ENCODE measurements at regions not wholly inside any gene's neighbourhood (a gene's known extent, or its start where the extent isn't known, plus 50 kb on each side); places are given as distances from the start of the nearest gene placed in this dataset.

DNA sequence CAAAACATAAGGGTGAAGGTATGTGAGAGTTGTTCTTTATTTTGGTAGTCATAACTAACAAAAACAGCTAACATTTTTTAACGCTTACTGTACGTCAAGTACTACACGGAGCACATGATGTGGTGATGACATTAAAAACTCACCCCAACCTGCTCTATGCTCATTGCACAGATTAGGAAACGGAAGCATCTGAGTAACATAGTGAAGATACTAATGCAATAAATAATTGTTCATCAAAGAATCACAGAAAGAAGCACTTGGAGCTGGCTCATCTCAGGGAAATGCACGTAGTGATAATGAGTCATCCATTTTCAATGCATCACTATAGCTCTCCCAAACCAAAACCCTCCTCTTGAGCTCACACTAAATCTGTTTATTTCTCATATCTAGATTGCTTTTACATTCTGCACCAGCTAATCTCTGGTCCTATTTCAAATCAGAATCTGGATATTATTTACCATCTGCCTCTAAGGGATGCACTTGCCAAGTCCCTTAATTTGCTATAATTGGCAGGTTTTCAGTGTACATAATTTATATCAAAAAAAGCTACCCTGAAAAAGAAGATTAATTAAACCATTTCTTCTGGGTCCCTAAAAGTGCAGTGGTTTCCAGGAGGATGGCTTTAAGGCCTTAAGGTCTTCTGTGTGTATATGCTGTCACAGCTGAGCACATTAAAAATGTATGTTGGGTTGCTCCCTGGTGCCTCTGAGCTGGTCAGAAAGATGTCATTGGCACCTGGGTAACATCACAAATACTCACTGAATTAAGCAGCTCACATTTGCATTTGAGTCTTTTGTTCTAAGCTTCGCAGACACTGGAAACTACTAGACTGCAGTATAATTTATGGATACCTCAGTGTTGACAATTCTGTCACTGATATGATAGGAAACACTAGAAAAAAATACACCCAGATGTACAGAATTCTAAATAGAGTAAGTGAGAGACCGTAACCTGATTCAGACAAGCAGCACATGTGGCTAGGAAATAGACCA, 677.4 kb upstream of the CITED2 start:
- 0 out of 2 replicates have a peak, but pooled peaks cover 3% of the 10 kb centered on the region for H3K9me3 ChIP-seq (replicated peaks)
- H3K4me3 ChIP-seq = no peak overlapping the region
- DNase-seq = no peak
- H3K27ac ChIP-seq = no peak overlapping the region
- no peaks in the 10 kb centered on the region; the same call in 1 of the 2 replicates for H3K4me1 ChIP-seq
- no peaks in the 10 kb centered on the region for H3K27me3 ChIP-seq
- no peaks in the 10 kb centered on the region; the same call in 1 of the 2 replicates for H3K36me3 ChIP-seq

GRCh38 chr6:140050101-140050995, 675.9 kb upstream of the CITED2 start:
- H3K36me3 ChIP-seq = no peaks in the 10 kb centered on the region; the same call in 1 of the 2 replicates
- no peak overlapping the region for H3K4me3 ChIP-seq
- H3K27ac ChIP-seq = no peak overlapping the region
- no peaks in the 10 kb centered on the region for H3K27me3 ChIP-seq
- DNase-seq = no peak
- H3K4me1 ChIP-seq = peaks cover 2% of the 10 kb centered on the region; the same call in 1 of the 2 replicates
- 0 out of 2 replicates have a peak, but pooled peaks cover 3% of the 10 kb centered on the region for H3K9me3 ChIP-seq (replicated peaks)

DNA sequence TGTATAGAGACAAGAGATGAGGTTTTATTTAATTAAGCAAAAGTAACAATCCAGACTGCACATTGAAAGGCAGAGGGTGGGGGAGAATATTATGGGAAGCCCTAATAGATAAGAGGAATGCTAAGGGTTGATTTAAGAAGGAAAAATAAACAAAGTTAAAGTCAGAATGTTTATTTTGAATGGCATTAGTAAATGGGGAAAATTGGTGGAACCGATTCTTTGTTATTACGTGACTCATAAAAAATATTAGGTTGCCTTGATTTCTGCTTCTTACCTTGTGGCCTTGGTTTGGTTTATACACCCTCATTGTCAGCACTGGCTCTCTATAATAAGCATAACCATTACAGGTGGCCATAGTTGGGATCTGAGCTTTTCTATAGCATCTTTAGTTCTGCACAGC, 674.8 kb upstream of the CITED2 start:
- H3K27me3 ChIP-seq = no peaks in the 10 kb centered on the region
- 0 out of 2 replicates have a peak, but pooled peaks cover 3% of the 10 kb centered on the region for H3K9me3 ChIP-seq (replicated peaks)
- no peaks in the 10 kb centered on the region; the same call in 1 of the 2 replicates for H3K36me3 ChIP-seq
- H3K4me1 ChIP-seq = peaks cover 8% of the 10 kb centered on the region
- DNase-seq = peak in 1 of 2 experiments; percentile 32
- H3K4me3 ChIP-seq = no peak overlapping the region
- H3K27ac ChIP-seq = no peak overlapping the region

DNA sequence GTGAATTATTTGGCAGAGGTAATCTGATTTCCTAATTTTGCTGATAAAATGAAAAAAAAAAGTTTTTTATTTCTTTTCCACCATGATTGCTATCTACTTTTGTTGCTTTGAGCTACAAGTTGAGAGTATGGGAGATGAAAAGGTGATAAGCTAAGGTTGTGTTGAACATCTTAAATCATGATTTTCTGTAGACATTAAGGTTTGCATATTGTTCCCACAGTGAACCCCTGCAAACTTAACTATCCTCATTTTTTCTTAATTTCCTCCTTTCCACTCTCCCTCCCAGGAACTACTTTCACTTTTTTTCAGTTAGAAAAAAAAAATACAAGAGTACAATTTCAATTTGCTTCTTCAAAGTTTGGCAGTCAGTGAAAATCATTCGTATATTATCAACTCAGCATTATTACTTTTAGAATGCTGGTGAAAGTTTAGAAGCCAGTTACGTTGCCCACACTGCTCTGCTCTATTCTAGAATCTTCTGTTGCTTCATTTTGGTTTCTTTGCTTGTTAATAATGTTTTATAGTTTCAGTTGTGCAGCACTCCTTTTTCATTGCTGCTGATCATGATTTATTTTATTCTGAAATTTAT, 673.8 kb upstream of the CITED2 start:
- no peaks in the 10 kb centered on the region; the same call in 1 of the 2 replicates for H3K36me3 ChIP-seq
- no peak overlapping the region for H3K27ac ChIP-seq
- peaks cover 12% of the 10 kb centered on the region for H3K4me1 ChIP-seq
- H3K27me3 ChIP-seq = no peaks in the 10 kb centered on the region
- DNase-seq = no peak
- 0 out of 2 replicates have a peak, but pooled peaks cover 3% of the 10 kb centered on the region for H3K9me3 ChIP-seq (replicated peaks)
- H3K4me3 ChIP-seq = no peak overlapping the region

DNA sequence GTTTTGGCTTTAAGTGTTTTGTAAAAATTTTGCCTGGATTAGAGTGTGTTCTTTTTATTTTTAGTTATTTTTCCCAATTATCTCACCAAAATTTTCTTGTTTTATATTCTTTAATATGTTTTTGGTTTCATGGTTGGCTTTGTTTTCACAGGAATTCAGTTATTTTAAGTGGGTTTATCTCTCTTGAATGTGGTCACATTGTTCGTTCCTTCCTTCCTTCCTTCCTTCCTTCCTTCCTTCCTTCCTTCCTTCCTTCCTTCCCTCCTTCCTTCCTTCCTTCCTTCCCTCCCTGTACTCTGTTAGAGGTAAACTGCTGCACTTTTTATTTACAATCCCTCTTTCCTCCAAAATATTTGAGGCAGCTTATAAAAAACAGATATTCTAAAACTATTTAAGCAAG, 672.9 kb upstream of the CITED2 start:
- DNase-seq = no peak
- H3K9me3 ChIP-seq (replicated peaks) = 0 out of 2 replicates have a peak, but pooled peaks cover 3% of the 10 kb centered on the region
- H3K36me3 ChIP-seq = no peaks in the 10 kb centered on the region; the same call in 1 of the 2 replicates
- no peaks in the 10 kb centered on the region for H3K27me3 ChIP-seq
- no peak overlapping the region for H3K4me3 ChIP-seq
- peaks cover 14% of the 10 kb centered on the region for H3K4me1 ChIP-seq
- no peak overlapping the region for H3K27ac ChIP-seq

- DNase-seq = no peak
- Histone ChIP-seq H3K27ac (no peak overlapping the region), H3K27me3 (no peaks in the 10 kb centered on the region), H3K4me3 (no peak overlapping the region), H3K4me1 (peaks cover 14% of the 10 kb centered on the region), H3K36me3 (no peaks in the 10 kb centered on the region; the same call in 1 of the 2 replicates), H3K9me3 (replicated peaks) (0 out of 2 replicates have a peak, but pooled peaks cover 3% of the 10 kb centered on the region)
Observed at GRCh38 chr6:140046016-140046632, 671.7 kb upstream of the CITED2 start.

- peak overlapping the region; percentile 36; the same call in 1 of the 2 replicates for H3K27ac ChIP-seq
- DNase-seq = peak; percentile 26 to 53
- H3K4me3 ChIP-seq = no peak overlapping the region
- no peaks in the 10 kb centered on the region; the same call in 1 of the 2 replicates for H3K36me3 ChIP-seq
- H3K4me1 ChIP-seq = peaks cover 14% of the 10 kb centered on the region
- H3K9me3 ChIP-seq (replicated peaks) = no peaks in the 10 kb centered on the region
- no peaks in the 10 kb centered on the region for H3K27me3 ChIP-seq
Observed at GRCh38 chr6:140045116-140045515, 670.7 kb upstream of the CITED2 start.

GRCh38 chr6:140044626-140045025, 670.2 kb upstream of the CITED2 start:
- Histone ChIP-seq H3K9me3 (replicated peaks) (no peaks in the 10 kb centered on the region), H3K27ac (peak overlapping the region; percentile 36; the same call in 1 of the 2 replicates), H3K4me3 (no peak overlapping the region), H3K4me1 (peaks cover 14% of the 10 kb centered on the region), H3K36me3 (no peaks in the 10 kb centered on the region; the same call in 1 of the 2 replicates), H3K27me3 (no peaks in the 10 kb centered on the region)
- DNase-seq = no peak

GRCh38 chr6:140043762-140044378, 669.4 kb upstream of the CITED2 start:
- no peaks in the 10 kb centered on the region; the same call in 1 of the 2 replicates for H3K36me3 ChIP-seq
- no peaks in the 10 kb centered on the region for H3K27me3 ChIP-seq
- H3K4me3 ChIP-seq = no peak overlapping the region
- no peak overlapping the region for H3K27ac ChIP-seq
- H3K4me1 ChIP-seq = peaks cover 14% of the 10 kb centered on the region
- H3K9me3 ChIP-seq (replicated peaks) = no peaks in the 10 kb centered on the region
- DNase-seq = no peak

GRCh38 chr6:140043357-140043756, 668.9 kb upstream of the CITED2 start:
- H3K4me1 ChIP-seq = peaks cover 14% of the 10 kb centered on the region
- no peaks in the 10 kb centered on the region for H3K27me3 ChIP-seq
- H3K4me3 ChIP-seq = no peak overlapping the region
- no peaks in the 10 kb centered on the region; the same call in 1 of the 2 replicates for H3K36me3 ChIP-seq
- H3K9me3 ChIP-seq (replicated peaks) = no peaks in the 10 kb centered on the region
- no peak overlapping the region for H3K27ac ChIP-seq
- peak; percentile 7 to 37 for DNase-seq

DNA sequence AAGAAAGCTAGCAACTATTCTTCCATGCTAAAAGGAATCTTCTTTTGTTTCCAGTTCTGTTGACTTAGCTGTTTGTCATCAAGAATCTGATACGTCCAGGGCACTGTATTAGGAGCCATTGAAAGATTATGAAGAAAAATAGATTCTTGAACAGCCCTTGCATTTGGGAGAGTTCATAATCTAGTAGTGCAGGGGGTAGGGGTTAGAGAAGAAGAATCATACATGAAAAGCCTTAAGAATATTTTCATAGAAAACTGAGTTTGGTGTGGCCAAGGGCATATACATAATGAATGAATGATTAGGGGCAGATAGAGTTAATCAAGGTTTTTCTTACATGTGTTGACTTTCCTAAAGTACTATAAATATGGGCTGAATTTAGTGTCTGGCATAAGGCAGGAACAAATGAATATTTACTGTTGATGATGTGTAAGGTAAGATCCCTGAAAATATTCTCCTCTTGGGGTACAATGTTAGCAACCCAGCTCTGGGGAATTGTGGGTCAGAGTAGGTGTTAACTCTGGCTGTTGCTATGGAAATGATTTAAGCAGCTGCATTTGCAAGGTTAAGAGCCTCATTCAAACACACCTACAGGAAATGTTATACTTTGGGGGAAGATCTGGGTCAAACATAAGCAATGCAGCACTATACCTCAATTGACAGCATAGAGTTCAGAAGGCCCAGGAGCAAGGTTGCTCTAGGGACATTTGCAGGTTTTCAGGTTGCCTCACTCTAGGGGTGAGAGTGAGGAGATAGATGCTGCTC, 667.3 kb upstream of the CITED2 start:
- Histone ChIP-seq H3K27me3 (no peaks in the 10 kb centered on the region), H3K9me3 (replicated peaks) (peaks cover 4% of the 10 kb centered on the region; the same call in 1 of the 2 replicates), H3K36me3 (no peaks in the 10 kb centered on the region), H3K4me1 (peaks cover 14% of the 10 kb centered on the region), H3K4me3 (no peak overlapping the region), H3K27ac (no peak overlapping the region)
- DNase-seq = no peak

GRCh38 chr6:140041056-140041455, 666.6 kb upstream of the CITED2 start:
- H3K9me3 ChIP-seq (replicated peaks) = peaks cover 8% of the 10 kb centered on the region; the same call in 1 of the 2 replicates
- no peak overlapping the region for H3K4me3 ChIP-seq
- no peaks in the 10 kb centered on the region for H3K27me3 ChIP-seq
- DNase-seq = no peak
- peaks cover 14% of the 10 kb centered on the region for H3K4me1 ChIP-seq
- no peak overlapping the region for H3K27ac ChIP-seq
- no peaks in the 10 kb centered on the region for H3K36me3 ChIP-seq

DNA sequence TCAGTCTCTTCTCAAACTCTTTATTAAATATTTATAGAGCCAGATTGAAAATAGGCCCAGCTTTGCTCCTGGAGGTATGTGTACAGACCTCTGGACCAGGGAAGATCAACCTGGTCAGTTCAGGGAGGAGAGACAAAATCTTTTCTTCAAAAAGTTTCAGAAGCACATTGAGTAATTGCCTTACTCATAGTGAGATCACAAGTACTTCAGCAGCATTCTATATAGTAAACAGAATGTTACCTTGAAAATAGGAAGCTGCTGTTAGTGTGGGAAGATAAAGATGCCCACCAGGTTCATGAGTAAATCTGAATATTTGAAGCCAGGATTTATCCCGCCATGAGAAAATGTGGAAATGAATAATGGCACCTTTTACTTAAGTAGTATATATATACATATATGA, 665.9 kb upstream of the CITED2 start:
- Histone ChIP-seq H3K4me1 (peaks cover 13% of the 10 kb centered on the region), H3K36me3 (no peaks in the 10 kb centered on the region), H3K4me3 (no peak overlapping the region), H3K27me3 (no peaks in the 10 kb centered on the region), H3K27ac (no peak overlapping the region), H3K9me3 (replicated peaks) (peaks cover 8% of the 10 kb centered on the region; the same call in 1 of the 2 replicates)
- no peak for DNase-seq

All from SJCRH30 (cell line).